Gastroesophageal sphincter (tissue), 3 donors: ENCODE measurements at regions not wholly inside any gene's neighbourhood (a gene's known extent, or its start where the extent isn't known, plus 50 kb on each side); places are given as distances from the start of the nearest gene placed in this dataset.

Experiments
- CTCF ChIP-seq, 4 experiments: fragments of 200-600 bp in 2 of 4; fragments of 450-650 bp in 2 of 4; sonication (generic) in 1 of 4; IDR thresholded peaks; one replicate each; pipeline ENCODE4 v1.5.1; 2017 to 2019; ENCODE audit warnings: antibody characterized with exemption in 4 of 4, mild to moderate bottlenecking in 2 of 4, moderate library complexity in 2 of 4
- POLR2A ChIP-seq, 2 donors: fragments of 450-650 bp; IDR thresholded peaks; one replicate each; pipeline ENCODE4 v1.6.1; 2017; ENCODE audit warnings: antibody characterized with exemption in 2 of 2, mild to moderate bottlenecking in 2 of 2, moderate library complexity in 1 of 2

- no peak for TF ChIP-seq CTCF (IDR thresholded peaks at IDR 0.05)
- TF ChIP-seq POLR2A (IDR thresholded peaks at IDR 0.05), result no peak
Observed at GRCh38 chr16:86368261-86368660, 142.1 kb upstream of the FOXF1 start.
